ENCODE measurements at regions not wholly inside any gene's neighbourhood (a gene's known extent, or its start where the extent isn't known, plus 50 kb on each side); places are given as distances from the start of the nearest gene placed in this dataset.
A peak's percentile ranks its signal among the peaks of the same experiment; 100 is the strongest.
"Not testable (repeated sequence)": the region's sequence is repeated elsewhere in the genome, so short reads cannot be mapped to it uniquely, and the experiment has no call there.

GRCh38 chr12:34109390-34109789, 87.1 kb downstream of the ALG10 start:
- no peak for DNase-seq (ENCODE audit: low read depth)
- TF ChIP-seq CTCF (conservative IDR thresholded peaks at IDR 0.05; ENCODE audit: low read depth, low read length), result no peak
- no peak overlapping the region for H3K4me3 ChIP-seq (ENCODE audit: low read depth, low read length)

- H3K4me3 ChIP-seq (ENCODE audit: low read depth, low read length); DNase-seq (ENCODE audit: low read depth): not testable (repeated sequence)
Observed at GRCh38 chr12:34109909-34110531, 87.7 kb downstream of the ALG10 start.

GRCh38 chr12:34119366-34119765, 97.1 kb downstream of the ALG10 start:
- DNase-seq (ENCODE audit: low read depth), result no peak
- no peak for TF ChIP-seq CTCF (conservative IDR thresholded peaks at IDR 0.05; ENCODE audit: low read depth, low read length)
- no peak overlapping the region for H3K4me3 ChIP-seq (ENCODE audit: low read depth, low read length)

- no peak overlapping the region for H3K4me3 ChIP-seq (ENCODE audit: low read depth, low read length)
- DNase-seq (ENCODE audit: low read depth), result no peak
- TF ChIP-seq CTCF (conservative IDR thresholded peaks at IDR 0.05; ENCODE audit: low read depth, low read length), result no peak
Observed at GRCh38 chr12:34121360-34121759, 99.1 kb downstream of the ALG10 start.

- TF ChIP-seq CTCF (conservative IDR thresholded peaks at IDR 0.05; ENCODE audit: low read depth, low read length), result peak; percentile 79
- DNase-seq (ENCODE audit: low read depth), result peak; percentile 59
- not testable (repeated sequence) for H3K4me3 ChIP-seq (ENCODE audit: low read depth, low read length)
Observed at GRCh38 chr12:34123092-34123491, 100.8 kb downstream of the ALG10 start.

GRCh38 chr12:34124608-34125007, 102.3 kb downstream of the ALG10 start:
- DNase-seq (ENCODE audit: low read depth), result no peak
- no peak overlapping the region for H3K4me3 ChIP-seq (ENCODE audit: low read depth, low read length)
- no peak for TF ChIP-seq CTCF (conservative IDR thresholded peaks at IDR 0.05; ENCODE audit: low read depth, low read length)

GRCh38 chr12:34126239-34126641, 103.9 kb downstream of the ALG10 start:
- DNase-seq (ENCODE audit: low read depth), result no peak
- H3K4me3 ChIP-seq (ENCODE audit: low read depth, low read length), result no peak overlapping the region
- no peak for TF ChIP-seq CTCF (conservative IDR thresholded peaks at IDR 0.05; ENCODE audit: low read depth, low read length)
